NCI-H748 treated with DMSO at 0.1 percent for 48 hours (cell line): ENCODE measurements at regions not wholly inside any gene's neighbourhood (a gene's known extent, or its start where the extent isn't known, plus 50 kb on each side); places are given as distances from the start of the nearest gene placed in this dataset.

Experiments used
- DNase-seq: peaks from one replicate; lab custom pipeline; 2025; lab: John Stamatoyannopoulos, UW

GRCh38 chr5:34486160-34486848, 169.8 kb upstream of the RAI14 start:
- peak; percentile 98 for DNase-seq

DNA sequence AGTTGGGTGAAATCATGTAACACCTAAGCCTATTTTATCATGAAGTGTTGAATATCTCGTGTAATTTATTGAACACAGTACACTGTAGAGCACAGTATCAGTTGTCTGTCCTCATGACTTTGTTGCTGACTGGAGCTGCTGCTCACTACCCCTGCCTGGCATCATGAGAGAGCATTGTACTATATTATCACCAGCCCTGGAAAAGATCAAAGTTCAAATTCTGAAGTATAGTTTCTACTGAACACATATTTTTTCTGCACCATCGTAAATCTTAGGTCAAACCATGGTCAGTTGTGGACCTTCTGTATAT, 169.3 kb upstream of the RAI14 start:
- no peak for DNase-seq

DNA sequence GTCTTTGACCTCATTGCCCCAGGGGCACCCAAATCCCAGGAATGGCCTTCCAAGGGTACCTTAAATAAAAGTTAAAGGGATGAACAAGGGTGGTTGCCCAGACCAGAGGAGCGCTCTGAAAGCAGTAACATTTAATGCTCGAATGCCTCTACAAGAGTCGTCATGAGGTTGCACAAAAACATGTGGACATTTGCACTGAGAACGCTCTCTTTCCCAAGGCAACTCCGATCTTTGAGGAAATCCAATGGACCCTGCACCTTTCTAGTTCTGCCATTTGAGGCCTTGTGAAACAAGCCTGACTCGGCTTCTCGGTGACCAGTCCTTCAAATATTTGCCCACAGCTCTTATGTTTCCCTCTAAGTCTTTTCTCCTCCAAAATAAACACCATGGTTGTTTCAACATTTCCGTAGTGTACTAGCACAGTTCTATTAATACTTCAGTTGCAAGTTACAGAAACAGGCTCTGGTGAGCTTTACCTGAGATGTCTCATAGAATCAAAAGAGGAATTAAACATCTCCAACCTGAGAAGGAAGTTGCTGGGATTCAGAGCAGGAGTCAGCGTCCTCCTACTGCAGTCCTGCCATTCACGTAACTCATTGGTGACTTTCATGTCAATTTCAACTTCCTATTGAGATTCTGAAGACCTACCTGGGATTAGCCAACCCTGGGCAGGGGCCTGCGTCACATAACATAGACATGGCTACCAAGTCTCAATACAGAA, 168.8 kb upstream of the RAI14 start:
- DNase-seq = no peak

- DNase-seq = no peak
These were observed 168.2 kb upstream of the RAI14 start for GRCh38 chr5:34487956-34488355.

- DNase-seq = no peak
These were observed 167.1 kb upstream of the RAI14 start for GRCh38 chr5:34488984-34489383.

DNA sequence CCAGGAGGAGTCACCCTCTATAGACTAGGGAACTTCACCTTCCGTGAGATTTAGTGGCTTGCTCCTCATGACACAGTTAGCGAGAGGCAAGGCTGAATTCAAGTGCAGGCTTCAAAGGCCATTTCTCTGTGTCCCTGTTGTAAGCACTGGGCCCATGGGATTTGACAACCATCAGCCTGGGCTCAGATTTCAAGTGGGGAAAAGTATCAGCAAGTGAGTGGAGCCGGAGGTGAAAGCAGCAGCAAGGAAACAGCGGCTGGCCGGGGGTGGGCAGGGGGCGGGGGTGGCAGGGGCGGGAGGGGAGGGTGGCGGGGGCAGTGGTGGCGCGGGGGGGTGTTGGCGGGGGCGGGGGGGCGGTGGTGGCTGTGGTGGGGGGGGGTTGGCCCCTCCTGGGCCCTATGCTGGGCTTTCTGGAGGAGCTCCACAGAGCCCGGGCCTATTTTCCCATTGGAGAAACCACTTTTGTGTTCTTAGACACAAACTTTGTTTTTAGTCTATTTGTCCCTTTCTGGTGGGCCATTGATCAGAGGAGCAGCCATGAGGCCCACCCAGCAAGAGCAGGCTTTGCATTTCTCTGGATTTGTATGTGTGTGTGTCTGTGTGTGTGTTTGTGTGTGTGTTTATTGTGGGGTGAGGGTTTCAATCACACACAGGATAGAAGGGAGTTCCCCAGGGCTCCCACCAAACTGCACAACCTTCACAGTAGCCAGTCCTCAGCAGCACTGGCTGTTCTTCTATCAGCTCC, 165.4 kb upstream of the RAI14 start:
- DNase-seq = peak; percentile 75

DNA sequence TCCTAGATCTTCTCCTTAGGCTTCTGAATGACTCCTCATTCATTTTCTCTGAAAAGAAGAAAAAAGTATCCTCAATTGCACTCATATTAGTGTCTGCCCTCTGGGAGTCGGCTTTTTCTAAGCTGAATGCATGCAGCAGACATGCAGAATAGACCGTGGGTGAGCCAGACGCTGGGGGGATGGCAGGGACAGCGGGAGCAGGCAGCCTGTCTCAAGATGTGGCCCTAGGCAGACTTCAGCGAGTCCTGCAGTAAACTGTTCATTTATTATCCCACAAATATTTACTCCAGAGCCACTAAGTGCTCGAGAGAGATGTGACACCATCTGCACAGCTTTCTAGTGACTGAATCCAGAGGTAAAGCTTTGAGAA, 164.9 kb upstream of the RAI14 start:
- DNase-seq = no peak

DNA sequence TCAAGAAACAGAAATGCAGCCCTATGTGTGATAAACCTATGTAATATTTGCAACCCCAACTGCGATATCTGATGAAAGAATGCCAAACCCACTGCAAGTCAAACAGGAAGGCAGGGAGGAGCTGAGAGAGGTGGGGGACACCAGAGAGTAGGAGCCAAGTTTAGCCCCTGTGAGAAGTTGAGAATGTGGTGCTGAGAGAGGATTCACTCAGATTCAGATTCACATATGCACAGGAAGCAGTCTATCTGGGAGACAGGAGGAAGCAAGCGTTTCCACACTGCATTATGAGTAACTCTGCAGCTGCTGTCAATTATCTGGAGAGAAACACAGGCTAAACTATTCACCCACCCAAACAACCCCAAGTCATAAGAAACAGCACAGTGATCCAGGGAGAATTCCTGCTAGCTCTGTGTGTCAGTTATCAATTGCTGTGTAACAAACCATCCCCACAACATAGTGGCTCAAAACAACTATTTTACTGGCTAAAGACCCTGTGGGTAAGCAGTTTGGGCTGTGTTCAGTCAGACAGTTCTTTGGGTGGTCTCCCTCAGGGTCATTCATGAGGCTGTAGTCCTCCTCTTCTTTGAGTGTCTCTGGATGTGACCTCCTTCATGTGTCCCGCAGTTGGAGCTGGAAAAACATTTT, 161.9 kb upstream of the RAI14 start:
- DNase-seq = no peak

- no peak for DNase-seq
These were observed 160.9 kb upstream of the RAI14 start for GRCh38 chr5:34495178-34495577.

DNA sequence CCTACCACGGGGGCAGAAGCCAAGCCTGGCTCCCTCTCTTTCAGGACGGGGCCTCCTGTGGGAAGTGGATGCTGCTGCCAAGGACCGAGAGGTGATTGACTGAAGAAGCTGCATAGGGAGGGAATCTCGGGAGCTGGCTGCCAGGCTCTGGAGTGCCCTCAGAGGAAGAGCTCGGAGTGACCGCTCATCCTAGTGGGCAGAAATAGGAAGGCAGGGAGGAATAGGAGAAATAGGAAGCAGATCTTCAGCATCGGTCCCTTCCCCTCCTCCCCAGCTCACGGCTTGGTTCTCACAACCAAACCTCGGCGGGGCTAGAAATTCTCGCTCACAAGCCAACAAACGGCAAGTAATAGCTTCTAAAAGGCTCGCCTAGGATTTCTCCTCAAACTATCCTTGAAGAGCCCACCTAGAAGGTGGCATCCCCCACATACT, 159.9 kb upstream of the RAI14 start:
- no peak for DNase-seq

DNA sequence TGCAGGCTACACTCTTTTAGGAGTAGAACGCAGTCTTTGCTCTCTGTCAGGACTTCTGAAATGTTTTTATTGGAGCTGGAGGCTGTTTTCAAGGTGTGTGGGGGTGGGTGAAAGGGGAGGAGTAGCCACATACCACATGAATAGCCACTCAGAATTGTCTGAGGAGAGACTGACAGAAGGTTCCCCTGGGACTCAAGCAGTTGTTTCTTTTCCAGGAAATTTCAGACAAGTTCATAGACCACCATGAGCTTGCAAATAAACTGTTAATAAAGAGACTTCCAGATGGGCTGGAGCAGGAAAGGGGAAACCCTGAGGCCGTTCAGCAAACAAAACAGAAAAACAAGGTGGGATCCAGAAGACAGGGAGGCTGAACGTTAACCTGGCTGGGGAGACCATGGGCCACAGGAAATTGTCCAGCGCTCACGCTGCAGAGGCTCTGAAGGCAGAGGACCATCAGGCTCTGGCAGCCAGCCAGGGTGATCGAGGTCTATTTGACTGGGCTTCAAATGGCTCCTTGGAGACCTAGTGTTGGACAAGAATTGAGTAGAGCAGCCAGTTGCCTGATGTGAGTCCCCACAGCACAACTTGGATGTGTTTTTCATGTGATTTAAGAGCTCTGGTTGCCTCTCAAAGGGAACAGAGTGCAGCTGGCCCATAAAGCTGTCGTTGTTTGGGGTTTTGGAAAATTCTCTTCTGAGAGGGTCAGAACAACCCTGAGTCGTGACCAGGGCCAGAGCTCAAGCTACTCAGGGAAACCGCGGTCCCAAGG, 159.2 kb upstream of the RAI14 start:
- no peak for DNase-seq

- DNase-seq = no peak
These were observed 158.7 kb upstream of the RAI14 start for GRCh38 chr5:34497470-34497808.

- no peak for DNase-seq
These were observed 157.6 kb upstream of the RAI14 start for GRCh38 chr5:34498572-34498971.

DNA sequence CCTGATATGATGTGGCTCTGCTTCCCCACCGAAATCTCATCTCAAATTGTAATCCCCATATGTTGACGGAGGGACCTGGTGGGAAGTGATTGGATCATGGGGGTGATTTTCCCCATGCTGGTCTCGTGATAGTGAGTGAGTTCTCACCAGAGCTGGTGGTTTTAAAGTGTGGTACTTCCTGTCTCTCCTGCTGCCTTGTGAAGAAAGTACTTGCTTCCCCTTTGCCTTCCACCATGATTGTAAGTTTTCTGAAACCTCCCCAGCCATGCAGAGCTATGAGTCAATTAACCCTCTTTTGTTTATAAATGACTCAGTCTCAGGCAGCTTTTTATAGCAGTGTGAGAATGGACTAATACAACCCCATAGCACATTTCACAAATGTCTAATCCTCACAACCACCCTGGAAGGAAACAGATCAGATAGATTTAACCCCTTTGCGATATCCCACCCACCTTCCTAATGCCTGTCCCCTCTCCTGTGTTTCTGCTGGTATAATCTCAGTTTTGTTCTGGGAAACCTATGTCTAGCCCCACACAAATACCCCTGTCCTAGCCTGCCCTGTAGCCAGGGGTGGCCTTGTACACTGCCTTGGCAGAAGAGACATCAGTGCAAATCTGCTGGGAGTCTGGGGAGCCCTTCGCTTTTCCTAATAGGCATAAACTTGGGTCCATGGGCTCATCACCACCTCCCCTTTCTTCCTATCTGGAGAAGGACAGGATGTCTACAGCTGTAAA, 157.0 kb upstream of the RAI14 start:
- DNase-seq = no peak

- DNase-seq = no peak
These were observed 155.8 kb upstream of the RAI14 start for GRCh38 chr5:34500236-34500847.

DNA sequence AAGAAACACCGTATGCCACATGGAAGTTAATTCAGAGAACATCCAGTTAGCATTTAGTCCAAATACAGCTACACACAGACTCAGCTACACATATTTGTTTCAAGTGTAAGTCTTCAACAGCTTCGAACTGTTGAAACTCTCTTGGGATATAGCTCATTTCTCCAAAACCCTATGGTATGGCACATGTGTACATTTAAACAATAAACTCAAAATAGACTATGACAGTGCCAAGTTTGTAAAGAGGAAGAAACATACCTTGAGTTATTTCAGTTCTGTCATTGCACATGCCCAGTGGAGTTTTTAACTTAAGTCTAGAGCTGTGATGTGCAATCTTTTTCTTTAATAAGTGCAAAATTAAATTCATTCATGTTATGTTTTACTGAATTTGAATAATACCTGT, 155.1 kb upstream of the RAI14 start:
- no peak for DNase-seq

- no peak for DNase-seq
These were observed 154.3 kb upstream of the RAI14 start for GRCh38 chr5:34501840-34502239.

GRCh38 chr5:34502581-34502980, 153.5 kb upstream of the RAI14 start:
- no peak for DNase-seq

DNA sequence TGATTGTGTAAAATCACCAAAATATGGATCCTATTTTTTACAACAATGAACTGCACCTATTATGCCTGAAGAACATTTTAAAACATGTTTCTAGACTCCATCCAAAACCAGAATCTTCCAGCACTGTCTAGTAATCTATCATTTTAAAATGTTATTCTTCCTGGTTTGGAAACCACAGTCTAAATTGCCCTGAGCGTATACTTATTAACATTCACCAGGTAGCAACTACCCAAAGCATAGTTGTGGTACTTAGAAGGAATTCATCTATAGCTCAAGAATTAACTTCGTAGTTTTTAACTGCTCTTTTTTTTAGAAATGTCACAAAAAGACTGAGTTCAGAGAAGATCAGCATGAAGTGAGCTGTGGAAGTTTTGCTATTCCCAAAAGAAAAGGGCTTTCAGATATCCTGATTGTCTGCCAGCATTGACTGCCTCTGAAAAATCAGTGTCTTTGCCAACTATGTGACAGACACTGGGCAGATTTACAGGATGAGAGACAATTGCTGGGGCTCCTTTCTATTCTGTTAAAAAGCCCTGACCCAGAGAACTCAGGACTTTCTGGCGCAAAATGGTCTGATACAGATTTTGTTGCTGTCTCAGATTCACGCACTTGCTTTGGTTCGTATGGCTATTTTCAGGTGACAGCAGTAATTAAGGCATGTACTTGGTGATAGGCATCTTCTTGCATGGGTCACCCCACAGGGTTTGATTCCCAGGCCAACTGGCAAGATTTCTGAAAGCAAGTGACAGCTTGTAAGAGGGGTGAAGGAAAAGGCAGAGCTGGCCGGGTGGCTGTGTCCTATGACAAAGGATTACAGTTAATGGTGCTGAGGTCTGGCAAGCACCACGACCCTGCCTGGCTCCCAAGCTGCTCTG, 152.5 kb upstream of the RAI14 start:
- no peak for DNase-seq

DNA sequence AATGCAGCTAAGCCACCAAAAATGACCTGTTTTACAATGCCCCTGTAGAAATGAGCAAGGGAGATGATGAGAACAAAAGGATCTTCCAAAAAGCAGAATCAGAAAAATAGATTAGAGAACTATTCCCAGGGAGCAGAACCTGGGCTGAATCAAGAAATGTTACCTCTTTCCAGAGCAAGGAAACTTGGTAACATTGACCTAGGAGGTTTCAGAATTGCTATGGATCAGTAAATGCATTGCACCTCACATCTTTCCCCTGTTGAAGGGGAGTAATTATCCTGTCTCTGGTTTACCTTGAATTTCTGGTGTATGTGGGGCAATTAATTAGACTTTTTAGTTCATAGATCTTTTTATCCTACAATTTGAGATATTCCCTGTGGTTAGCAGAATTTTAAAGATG, 151.2 kb upstream of the RAI14 start:
- DNase-seq = no peak
